Activated T-cell treated with anti-CD3 and anti-CD28 coated beads, Interleukin-2, amount 50 U/mL, for 72 hours (primary cell): ENCODE measurements at regions not wholly inside any gene's neighbourhood (a gene's known extent, or its start where the extent isn't known, plus 50 kb on each side); places are given as distances from the start of the nearest gene placed in this dataset.

Source experiments
- ATAC-seq, 2 donors: fragments of 150-1000 bp; cut with Tn5 transposase; replicated peaks in 1 of 2; 2 replicates each; pipeline ENCODE4 v1.10.0; 2021; ENCODE audit warnings: moderate library complexity in 2 of 2, mild to moderate bottlenecking in 1 of 2
- DNase-seq, 2 donors: peaks; one replicate each; pipeline ENCODE4 v3.0.0; 2021 to 2022; ENCODE audit warnings: mixed read lengths in 1 of 2
- H3K27ac Mint-ChIP-seq: one replicate; pipeline ENCODE4 v1.8.0; 2022; ENCODE audit warnings: mild to moderate bottlenecking, moderate library complexity, mixed read lengths
- H3K27me3 Mint-ChIP-seq: one replicate; pipeline ENCODE4 v1.8.0; 2022; ENCODE audit warnings: low read depth, mixed read lengths
- H3K36me3 Mint-ChIP-seq, 2 donors: one replicate each; pipeline ENCODE4 v1.8.0; 2022; ENCODE audit warnings: mixed read lengths in 2 of 2, mild to moderate bottlenecking in 1 of 2; ENCODE audit not compliant: insufficient read depth in 2 of 2
- H3K4me1 Mint-ChIP-seq: one replicate; pipeline ENCODE4 v1.8.0; 2022; ENCODE audit warnings: low read depth, mixed read lengths
- H3K4me3 Mint-ChIP-seq, 2 donors: one replicate each; pipeline ENCODE4 v1.8.0; 2022; ENCODE audit warnings: mild to moderate bottlenecking in 2 of 2, mixed read lengths in 2 of 2, moderate library complexity in 2 of 2
- H3K9me3 Mint-ChIP-seq, 2 donors: one replicate each; pipeline ENCODE4 v1.8.0; 2022; ENCODE audit warnings: mixed read lengths in 2 of 2

GRCh38 chr2:198788676-198789075 lies 669.1 kb downstream of the SATB2 start:
- Mint-ChIP-seq H3K27ac (no peak overlapping the region), H3K36me3 (no peaks in the 10 kb centered on the region), H3K4me3 (no peak overlapping the region), H3K9me3 (no peaks in the 10 kb centered on the region), H3K4me1 (no peaks in the 10 kb centered on the region), H3K27me3 (no peaks in the 10 kb centered on the region)
- no peak for ATAC-seq
- no peak for DNase-seq

GRCh38 chr2:198782734-198783133 lies 675.0 kb downstream of the SATB2 start:
- ATAC-seq (no peak), DNase-seq (no peak)
- no peak overlapping the region for H3K4me3 Mint-ChIP-seq
- no peaks in the 10 kb centered on the region for H3K9me3 Mint-ChIP-seq
- no peaks in the 10 kb centered on the region for H3K36me3 Mint-ChIP-seq
- H3K4me1 Mint-ChIP-seq, result no peaks in the 10 kb centered on the region
- H3K27ac Mint-ChIP-seq, result no peak overlapping the region
- H3K27me3 Mint-ChIP-seq, result no peaks in the 10 kb centered on the region

- H3K27me3 Mint-ChIP-seq, result no peaks in the 10 kb centered on the region
- H3K4me1 Mint-ChIP-seq, result no peaks in the 10 kb centered on the region
These were observed 680.9 kb downstream of the SATB2 start for GRCh38 chr2:198776616-198777406.

GRCh38 chr2:198775737-198776136 lies 682.0 kb downstream of the SATB2 start:
- H3K4me1 Mint-ChIP-seq, result no peaks in the 10 kb centered on the region
- DNase-seq (no peak), ATAC-seq (no peak)
- no peak overlapping the region for H3K27ac Mint-ChIP-seq
- H3K4me3 Mint-ChIP-seq, result no peak overlapping the region
- no peaks in the 10 kb centered on the region for H3K36me3 Mint-ChIP-seq
- H3K9me3 Mint-ChIP-seq, result no peaks in the 10 kb centered on the region
- H3K27me3 Mint-ChIP-seq, result no peaks in the 10 kb centered on the region

More at GRCh38 chr2:198776616-198777406, 680.9 kb downstream of the SATB2 start:
- no peak for DNase-seq
- ATAC-seq, result no peak
- H3K36me3 Mint-ChIP-seq, result no peaks in the 10 kb centered on the region
- H3K4me3 Mint-ChIP-seq, result no peak overlapping the region
- no peaks in the 10 kb centered on the region for H3K9me3 Mint-ChIP-seq
- no peak overlapping the region for H3K27ac Mint-ChIP-seq

GRCh38 chr2:198774576-198774975 lies 683.2 kb downstream of the SATB2 start:
- Mint-ChIP-seq H3K9me3 (no peaks in the 10 kb centered on the region), H3K36me3 (no peaks in the 10 kb centered on the region), H3K27ac (no peak overlapping the region), H3K27me3 (no peaks in the 10 kb centered on the region), H3K4me1 (no peaks in the 10 kb centered on the region), H3K4me3 (no peak overlapping the region)
- ATAC-seq, result no peak
- no peak for DNase-seq

GRCh38 chr2:198767694-198768093 lies 690.0 kb downstream of the SATB2 start:
- Mint-ChIP-seq H3K36me3 (no peaks in the 10 kb centered on the region), H3K27me3 (no peaks in the 10 kb centered on the region), H3K9me3 (no peaks in the 10 kb centered on the region), H3K4me1 (no peaks in the 10 kb centered on the region), H3K4me3 (no peak overlapping the region), H3K27ac (no peak overlapping the region)
- DNase-seq, result no peak
- ATAC-seq, result no peak

- H3K36me3 Mint-ChIP-seq, result no peaks in the 10 kb centered on the region
- no peak for DNase-seq
- H3K27me3 Mint-ChIP-seq, result no peaks in the 10 kb centered on the region
- no peak for ATAC-seq
- no peaks in the 10 kb centered on the region for H3K4me1 Mint-ChIP-seq
- no peak overlapping the region for H3K27ac Mint-ChIP-seq
- no peaks in the 10 kb centered on the region for H3K9me3 Mint-ChIP-seq
- no peak overlapping the region for H3K4me3 Mint-ChIP-seq
These were observed 693.9 kb downstream of the SATB2 start for GRCh38 chr2:198763793-198764192.

- H3K4me3 Mint-ChIP-seq, result no peak overlapping the region
- no peaks in the 10 kb centered on the region for H3K4me1 Mint-ChIP-seq
These were observed 695.3 kb downstream of the SATB2 start for GRCh38 chr2:198762441-198762840.

GRCh38 chr2:198757069-198757468 lies 700.7 kb downstream of the SATB2 start:
- no peak for DNase-seq
- Mint-ChIP-seq H3K4me3 (no peak overlapping the region), H3K9me3 (no peaks in the 10 kb centered on the region), H3K4me1 (no peaks in the 10 kb centered on the region), H3K27me3 (no peaks in the 10 kb centered on the region), H3K36me3 (no peaks in the 10 kb centered on the region), H3K27ac (no peak overlapping the region)
- no peak for ATAC-seq

More at GRCh38 chr2:198762441-198762840, 695.3 kb downstream of the SATB2 start:
- Mint-ChIP-seq H3K27ac (no peak overlapping the region), H3K27me3 (no peaks in the 10 kb centered on the region), H3K36me3 (no peaks in the 10 kb centered on the region), H3K9me3 (no peaks in the 10 kb centered on the region)
- DNase-seq (no peak), ATAC-seq (no peak)

GRCh38 chr2:198756166-198756565 lies 701.6 kb downstream of the SATB2 start:
- H3K27me3 Mint-ChIP-seq, result no peaks in the 10 kb centered on the region
- DNase-seq, result no peak
- no peaks in the 10 kb centered on the region for H3K36me3 Mint-ChIP-seq
- no peak for ATAC-seq
- H3K4me3 Mint-ChIP-seq, result no peak overlapping the region
- H3K9me3 Mint-ChIP-seq, result no peaks in the 10 kb centered on the region
- H3K27ac Mint-ChIP-seq, result no peak overlapping the region
- no peaks in the 10 kb centered on the region for H3K4me1 Mint-ChIP-seq

- Mint-ChIP-seq H3K27me3 (no peaks in the 10 kb centered on the region), H3K36me3 (no peaks in the 10 kb centered on the region), H3K9me3 (no peaks in the 10 kb centered on the region), H3K27ac (no peak overlapping the region), H3K4me3 (no peak overlapping the region), H3K4me1 (no peaks in the 10 kb centered on the region)
- DNase-seq (no peak), ATAC-seq (no peak)
These were observed 704.6 kb downstream of the SATB2 start for GRCh38 chr2:198753101-198753500.

- DNase-seq (no peak), ATAC-seq (no peak)
- H3K36me3 Mint-ChIP-seq, result no peaks in the 10 kb centered on the region
- no peak overlapping the region for H3K27ac Mint-ChIP-seq
- H3K27me3 Mint-ChIP-seq, result no peaks in the 10 kb centered on the region
- H3K9me3 Mint-ChIP-seq, result no peaks in the 10 kb centered on the region
- H3K4me1 Mint-ChIP-seq, result no peaks in the 10 kb centered on the region
- no peak overlapping the region for H3K4me3 Mint-ChIP-seq
These were observed 708.4 kb downstream of the SATB2 start for GRCh38 chr2:198749364-198749763.

- DNase-seq (no peak), ATAC-seq (no peak)
- H3K4me3 Mint-ChIP-seq, result no peak overlapping the region
- peaks cover 0 to 4% of the 10 kb centered on the region in 2 donors for H3K9me3 Mint-ChIP-seq
- no peaks in the 10 kb centered on the region for H3K4me1 Mint-ChIP-seq
- no peaks in the 10 kb centered on the region for H3K36me3 Mint-ChIP-seq
- no peaks in the 10 kb centered on the region for H3K27me3 Mint-ChIP-seq
- H3K27ac Mint-ChIP-seq, result no peak overlapping the region
These were observed 725.8 kb downstream of the SATB2 start for GRCh38 chr2:198731842-198732399.

GRCh38 chr2:198720266-198720665 lies 737.5 kb downstream of the SATB2 start:
- H3K4me3 Mint-ChIP-seq, result no peak overlapping the region
- ATAC-seq, result no peak
- H3K36me3 Mint-ChIP-seq, result no peaks in the 10 kb centered on the region
- no peak for DNase-seq
- H3K27me3 Mint-ChIP-seq, result no peaks in the 10 kb centered on the region
- H3K4me1 Mint-ChIP-seq, result no peaks in the 10 kb centered on the region
- H3K27ac Mint-ChIP-seq, result no peak overlapping the region
- no peaks in the 10 kb centered on the region for H3K9me3 Mint-ChIP-seq
